HepG2 (cell line): ENCODE measurements at regions not wholly inside any gene's neighbourhood (a gene's known extent, or its start where the extent isn't known, plus 50 kb on each side); places are given as distances from the start of the nearest gene placed in this dataset.

ENCODE experiments used
- ADNP ChIP-seq: sonication (generic); formaldehyde crosslinking; IDR thresholded peaks from 2 replicates; pipeline ENCODE4 v1.4.0; 2020; ENCODE audit warnings: missing genetic modification reagents
- AGO2 ChIP-seq: fragments of 200-400 bp; formaldehyde crosslinking; optimal IDR thresholded peaks from 2 replicates; pipeline ENCODE3; 2017; ENCODE audit warnings: mild to moderate bottlenecking, low read depth, low read length, moderate library complexity
- AHR ChIP-seq: IDR thresholded peaks from 2 replicates; pipeline ENCODE4 v1.6.1; 2018; ENCODE audit warnings: missing genetic modification reagents, missing compliant biosample characterization
- ATRX ChIP-seq: sonication (generic); formaldehyde crosslinking; IDR thresholded peaks from 2 replicates; pipeline ENCODE4 v1.4.0; 2020; ENCODE audit warnings: missing genetic modification reagents, borderline replicate concordance
- GATAD2A ChIP-seq: IDR thresholded peaks from 2 replicates; pipeline ENCODE4 v1.6.1; 2016
- KDM1A ChIP-seq: IDR thresholded peaks from 2 replicates; pipeline ENCODE4 v1.6.1; 2016; ENCODE audit warnings: missing compliant biosample characterization
- KDM2A ChIP-seq: sonication (generic); formaldehyde crosslinking; IDR thresholded peaks from 2 replicates; pipeline ENCODE4 v1.4.0; 2020; ENCODE audit warnings: low read depth, missing genetic modification reagents, borderline replicate concordance
- KLF9 ChIP-seq: IDR thresholded peaks from 2 replicates; pipeline ENCODE4 v1.6.1; 2016; ENCODE audit warnings: low read depth
- MAFF ChIP-seq: IDR thresholded peaks from 2 replicates; pipeline ENCODE4 v1.6.1; 2011; ENCODE audit warnings: low read depth, low read length, improper control_type of control experiment
- MATR3 ChIP-seq: sonication (generic); formaldehyde crosslinking; IDR thresholded peaks from 2 replicates; pipeline ENCODE4 v1.4.0; 2020; ENCODE audit warnings: missing genetic modification reagents
- PCBP1 ChIP-seq: fragments of 200-400 bp; formaldehyde crosslinking; IDR thresholded peaks from 2 replicates; pipeline ENCODE4 v1.6.1; 2017; ENCODE audit warnings: mild to moderate bottlenecking, low read depth, low read length, borderline replicate concordance
- SNRNP70 ChIP-seq: fragments of 200-400 bp; formaldehyde crosslinking; IDR thresholded peaks from 2 replicates; pipeline ENCODE4 v1.6.1; 2017; ENCODE audit warnings: mild to moderate bottlenecking, low read depth, low read length, moderate library complexity
- TMF1 ChIP-seq: sonication (generic); formaldehyde crosslinking; IDR thresholded peaks from 2 replicates; pipeline ENCODE4 v1.8.1; 2022; ENCODE audit warnings: low read depth, missing genetic modification reagents
- ZC3H4 ChIP-seq: sonication (generic); formaldehyde crosslinking; IDR thresholded peaks from 2 replicates; pipeline ENCODE4 v1.4.0; 2020; ENCODE audit warnings: missing genetic modification reagents, borderline replicate concordance
- ZMYM3 ChIP-seq: sonication (generic); formaldehyde crosslinking; IDR thresholded peaks from 2 replicates; pipeline ENCODE4 v1.5.1; 2020; ENCODE audit warnings: mild to moderate bottlenecking, missing genetic modification reagents
- ZNF33A ChIP-seq: sonication (generic); formaldehyde crosslinking; IDR thresholded peaks from 2 replicates; pipeline ENCODE4 v1.5.1; 2020; ENCODE audit warnings: missing genetic modification reagents, mild to moderate bottlenecking, moderate library complexity, borderline replicate concordance
- ZNF687 ChIP-seq: sonication (generic); formaldehyde crosslinking; IDR thresholded peaks from 2 replicates; pipeline ENCODE4 v1.5.1; 2020; ENCODE audit warnings: mild to moderate bottlenecking, missing genetic modification reagents, moderate library complexity
- ZNF737 ChIP-seq: sonication (generic); formaldehyde crosslinking; IDR thresholded peaks from 2 replicates; pipeline ENCODE4 v1.5.0; 2020; ENCODE audit warnings: missing genetic modification reagents, mild to moderate bottlenecking, borderline replicate concordance
- ZSCAN22 ChIP-seq: sonication (generic); formaldehyde crosslinking; IDR thresholded peaks from 2 replicates; pipeline ENCODE4 v1.4.0; 2020; ENCODE audit warnings: mild to moderate bottlenecking, missing genetic modification reagents
- TF ChIP-seq, protein P1 (sequence below): sonication (generic); formaldehyde crosslinking; IDR thresholded peaks from 2 replicates; pipeline ENCODE4 v1.5.1; 2020; ENCODE audit warnings: missing genetic modification reagents, mild to moderate bottlenecking, borderline replicate concordance
- TF ChIP-seq, protein P2 (sequence below): sonication (generic); formaldehyde crosslinking; IDR thresholded peaks from 2 replicates; pipeline ENCODE4 v1.4.0; 2020; ENCODE audit warnings: missing genetic modification reagents, borderline replicate concordance
- TF ChIP-seq, protein P3 (sequence below): sonication (generic); formaldehyde crosslinking; IDR thresholded peaks from 2 replicates; pipeline ENCODE4 v1.4.0; 2020; ENCODE audit warnings: mild to moderate bottlenecking, missing genetic modification reagents
- TF ChIP-seq, protein P4 (sequence below): sonication (generic); formaldehyde crosslinking; IDR thresholded peaks from 2 replicates; pipeline ENCODE4 v1.4.0; 2020; ENCODE audit warnings: low read depth, mild to moderate bottlenecking, missing genetic modification reagents

GRCh38 chr17:72535779-72536178, 415.0 kb downstream of the SOX9 start (continued):
- TF ChIP-seq PCBP1 (no peak), TMF1 (no peak), KDM1A (CRISPR knock-in tag) (no peak), AGO2 (no peak), SNRNP70 (no peak), ZNF687 (CRISPR knock-in tag) (peak; percentile 55), ZNF737 (CRISPR knock-in tag) (no peak), MATR3 (CRISPR knock-in tag) (no peak), ZMYM3 (CRISPR knock-in tag) (peak; percentile 53), KLF9 (CRISPR knock-in tag) (no peak), GATAD2A (no peak), MAFF (no peak), AHR (CRISPR knock-in tag) (no peak), ADNP (no peak), ZNF33A (CRISPR knock-in tag) (no peak), ZSCAN22 (CRISPR knock-in tag) (no peak), ATRX (CRISPR knock-in tag) (no peak), ZC3H4 (CRISPR knock-in tag) (no peak), KDM2A (CRISPR knock-in tag) (no peak)
- TF ChIP-seq, protein P1, sequence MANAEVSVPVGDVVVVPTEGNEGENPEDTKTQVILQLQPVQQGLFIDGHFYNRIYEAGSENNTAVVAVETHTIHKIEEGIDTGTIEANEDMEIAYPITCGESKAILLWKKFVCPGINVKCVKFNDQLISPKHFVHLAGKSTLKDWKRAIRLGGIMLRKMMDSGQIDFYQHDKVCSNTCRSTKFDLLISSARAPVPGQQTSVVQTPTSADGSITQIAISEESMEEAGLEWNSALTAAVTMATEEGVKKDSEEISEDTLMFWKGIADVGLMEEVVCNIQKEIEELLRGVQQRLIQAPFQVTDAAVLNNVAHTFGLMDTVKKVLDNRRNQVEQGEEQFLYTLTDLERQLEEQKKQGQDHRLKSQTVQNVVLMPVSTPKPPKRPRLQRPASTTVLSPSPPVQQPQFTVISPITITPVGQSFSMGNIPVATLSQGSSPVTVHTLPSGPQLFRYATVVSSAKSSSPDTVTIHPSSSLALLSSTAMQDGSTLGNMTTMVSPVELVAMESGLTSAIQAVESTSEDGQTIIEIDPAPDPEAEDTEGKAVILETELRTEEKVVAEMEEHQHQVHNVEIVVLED (CRISPR knock-in tag): no peak
- TF ChIP-seq, protein P2, sequence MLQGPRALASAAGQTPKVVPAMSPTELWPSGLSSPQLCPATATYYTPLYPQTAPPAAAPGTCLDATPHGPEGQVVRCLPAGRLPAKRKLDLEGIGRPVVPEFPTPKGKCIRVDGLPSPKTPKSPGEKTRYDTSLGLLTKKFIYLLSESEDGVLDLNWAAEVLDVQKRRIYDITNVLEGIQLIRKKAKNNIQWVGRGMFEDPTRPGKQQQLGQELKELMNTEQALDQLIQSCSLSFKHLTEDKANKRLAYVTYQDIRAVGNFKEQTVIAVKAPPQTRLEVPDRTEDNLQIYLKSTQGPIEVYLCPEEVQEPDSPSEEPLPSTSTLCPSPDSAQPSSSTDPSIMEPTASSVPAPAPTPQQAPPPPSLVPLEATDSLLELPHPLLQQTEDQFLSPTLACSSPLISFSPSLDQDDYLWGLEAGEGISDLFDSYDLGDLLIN (CRISPR knock-in tag): no peak
- TF ChIP-seq, protein P3, sequence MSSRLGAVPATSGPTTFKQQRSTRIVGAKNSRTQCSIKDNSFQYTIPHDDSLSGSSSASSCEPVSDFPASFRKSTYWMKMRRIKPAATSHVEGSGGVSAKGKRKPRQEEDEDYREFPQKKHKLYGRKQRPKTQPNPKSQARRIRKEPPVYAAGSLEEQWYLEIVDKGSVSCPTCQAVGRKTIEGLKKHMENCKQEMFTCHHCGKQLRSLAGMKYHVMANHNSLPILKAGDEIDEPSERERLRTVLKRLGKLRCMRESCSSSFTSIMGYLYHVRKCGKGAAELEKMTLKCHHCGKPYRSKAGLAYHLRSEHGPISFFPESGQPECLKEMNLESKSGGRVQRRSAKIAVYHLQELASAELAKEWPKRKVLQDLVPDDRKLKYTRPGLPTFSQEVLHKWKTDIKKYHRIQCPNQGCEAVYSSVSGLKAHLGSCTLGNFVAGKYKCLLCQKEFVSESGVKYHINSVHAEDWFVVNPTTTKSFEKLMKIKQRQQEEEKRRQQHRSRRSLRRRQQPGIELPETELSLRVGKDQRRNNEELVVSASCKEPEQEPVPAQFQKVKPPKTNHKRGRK (CRISPR knock-in tag): no peak
- TF ChIP-seq, protein P4, sequence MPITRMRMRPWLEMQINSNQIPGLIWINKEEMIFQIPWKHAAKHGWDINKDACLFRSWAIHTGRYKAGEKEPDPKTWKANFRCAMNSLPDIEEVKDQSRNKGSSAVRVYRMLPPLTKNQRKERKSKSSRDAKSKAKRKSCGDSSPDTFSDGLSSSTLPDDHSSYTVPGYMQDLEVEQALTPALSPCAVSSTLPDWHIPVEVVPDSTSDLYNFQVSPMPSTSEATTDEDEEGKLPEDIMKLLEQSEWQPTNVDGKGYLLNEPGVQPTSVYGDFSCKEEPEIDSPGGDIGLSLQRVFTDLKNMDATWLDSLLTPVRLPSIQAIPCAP (CRISPR knock-in tag): no peak
